Mesenchymal stem cell (in vitro differentiated cells and primary cell): ENCODE measurements at regions not wholly inside any gene's neighbourhood (a gene's known extent, or its start where the extent isn't known, plus 50 kb on each side); places are given as distances from the start of the nearest gene placed in this dataset.

Experiments
- DNase-seq: peaks from one replicate; pipeline ENCODE4 v3.0.0-alpha.2; 2013
- H2AFZ ChIP-seq: one replicate; pipeline ENCODE4 v1.6.1; 2013; ENCODE audit warnings: low read depth, mild to moderate bottlenecking, control low read depth, inconsistent platforms, low read length, moderate library complexity
- H2AK5ac ChIP-seq: 2 replicates; pipeline ENCODE4 v1.6.1; 2013; ENCODE audit warnings: low read length, moderate library complexity, mild to moderate bottlenecking, inconsistent platforms; ENCODE audit not compliant: severe bottlenecking
- H2BK120ac ChIP-seq: one replicate; pipeline ENCODE4 v1.6.1; 2013; ENCODE audit warnings: low read depth, mild to moderate bottlenecking, inconsistent platforms, low read length, moderate library complexity
- H2BK12ac ChIP-seq, 2 experiments: one replicate each; pipeline ENCODE4 v1.6.1; 2013; ENCODE audit warnings: inconsistent platforms in 2 of 2, low read length in 2 of 2, mild to moderate bottlenecking in 2 of 2, moderate library complexity in 2 of 2, control low read depth in 1 of 2
- H2BK15ac ChIP-seq: one replicate; pipeline ENCODE4 v1.6.1; 2013; ENCODE audit warnings: mild to moderate bottlenecking, low read depth, inconsistent platforms; ENCODE audit not compliant: poor library complexity, severe bottlenecking
- H2BK5ac ChIP-seq: 2 replicates; pipeline ENCODE4 v1.6.1; 2013; ENCODE audit warnings: low read depth, mild to moderate bottlenecking, low read length, control low read depth, inconsistent platforms; ENCODE audit not compliant: poor library complexity, severe bottlenecking
- H3K14ac ChIP-seq, 2 experiments: one replicate each; pipeline ENCODE4 v1.6.1; 2013; ENCODE audit warnings: inconsistent platforms in 2 of 2, low read length in 2 of 2, control low read depth in 1 of 2, mild to moderate bottlenecking in 1 of 2, moderate library complexity in 1 of 2
- H3K18ac ChIP-seq, 2 experiments: one replicate each; pipeline ENCODE4 v1.6.1; 2013; ENCODE audit warnings: inconsistent platforms in 2 of 2, low read length in 2 of 2, control low read depth in 1 of 2, low read depth in 1 of 2, mild to moderate bottlenecking in 1 of 2
- H3K23ac ChIP-seq, 2 experiments: one replicate each; pipeline ENCODE4 v1.6.1; 2013; ENCODE audit warnings: inconsistent platforms in 2 of 2, low read length in 2 of 2, mild to moderate bottlenecking in 2 of 2, moderate library complexity in 2 of 2, control low read depth in 1 of 2
- H3K27ac ChIP-seq: 2 replicates; pipeline ENCODE4 v1.5.1; 2013; ENCODE audit warnings: mild to moderate bottlenecking, moderate library complexity, low read length, control low read depth, inconsistent platforms; ENCODE audit not compliant: poor library complexity, severe bottlenecking
- H3K27me3 ChIP-seq, 2 experiments: 2 replicates each; pipeline versions ENCODE4 v1.6.1 to v1.7.0; 2013; ENCODE audit warnings: low read length in 2 of 2, mild to moderate bottlenecking in 2 of 2, moderate library complexity in 2 of 2, control low read depth in 1 of 2, inconsistent platforms in 1 of 2; ENCODE audit not compliant: control insufficient read depth in 1 of 2, insufficient read depth in 1 of 2
- H3K36me3 ChIP-seq, 2 experiments: 2 replicates each; pipeline versions ENCODE4 v1.6.1 to v1.7.0; 2013; ENCODE audit warnings: low read length in 2 of 2, control low read depth in 1 of 2, inconsistent platforms in 1 of 2, low read depth in 1 of 2, mild to moderate bottlenecking in 1 of 2; ENCODE audit not compliant: insufficient read depth in 2 of 2, control insufficient read depth in 1 of 2
- H3K4ac ChIP-seq, 2 experiments: one replicate each; pipeline ENCODE4 v1.6.1; 2013; ENCODE audit warnings: inconsistent platforms in 2 of 2, low read length in 2 of 2, mild to moderate bottlenecking in 2 of 2, moderate library complexity in 2 of 2, control low read depth in 1 of 2, low read depth in 1 of 2
- H3K4me1 ChIP-seq: 2 replicates; pipeline ENCODE4 v1.6.1; 2013; ENCODE audit warnings: low read depth, low read length, control low read depth; ENCODE audit not compliant: control insufficient read depth, insufficient read depth
- H3K4me2 ChIP-seq: 2 replicates; pipeline ENCODE4 v1.6.1; 2013; ENCODE audit warnings: low read length, mild to moderate bottlenecking, inconsistent platforms; ENCODE audit not compliant: poor library complexity, severe bottlenecking
- H3K4me3 ChIP-seq, 2 experiments: 2 replicates each; pipeline versions ENCODE4 v1.5.1 to v1.7.0; 2013; ENCODE audit warnings: low read length in 2 of 2, mild to moderate bottlenecking in 2 of 2, control low read depth in 1 of 2, low read depth in 1 of 2; ENCODE audit not compliant: insufficient read depth in 1 of 2
- H3K79me1 ChIP-seq: replicated peaks from 2 replicates; pipeline ENCODE4 v1.6.1; 2013; ENCODE audit warnings: mild to moderate bottlenecking, control low read depth, low read length, inconsistent platforms; ENCODE audit not compliant: poor library complexity, severe bottlenecking
- H3K9ac ChIP-seq: 2 replicates; pipeline ENCODE4 v1.7.0; 2013; ENCODE audit warnings: mild to moderate bottlenecking, low read length, moderate library complexity
- H3K9me3 ChIP-seq: 2 replicates; pipeline ENCODE4 v1.7.0; 2013; ENCODE audit warnings: mild to moderate bottlenecking, low read length; ENCODE audit not compliant: control insufficient read depth
- H4K8ac ChIP-seq: one replicate; pipeline ENCODE4 v1.6.1; 2013; ENCODE audit warnings: inconsistent platforms, mild to moderate bottlenecking, low read length, moderate library complexity
- H4K91ac ChIP-seq: one replicate; pipeline ENCODE4 v1.6.1; 2013; ENCODE audit warnings: mild to moderate bottlenecking, low read length, inconsistent platforms
- WGBS: methylation state at CpG from one replicate; pipeline ENCODE4 v1.1.7; 2013; ENCODE audit warnings: mixed read lengths; 5-methylcytosine and 5-hydroxymethylcytosine counted together

DNA sequence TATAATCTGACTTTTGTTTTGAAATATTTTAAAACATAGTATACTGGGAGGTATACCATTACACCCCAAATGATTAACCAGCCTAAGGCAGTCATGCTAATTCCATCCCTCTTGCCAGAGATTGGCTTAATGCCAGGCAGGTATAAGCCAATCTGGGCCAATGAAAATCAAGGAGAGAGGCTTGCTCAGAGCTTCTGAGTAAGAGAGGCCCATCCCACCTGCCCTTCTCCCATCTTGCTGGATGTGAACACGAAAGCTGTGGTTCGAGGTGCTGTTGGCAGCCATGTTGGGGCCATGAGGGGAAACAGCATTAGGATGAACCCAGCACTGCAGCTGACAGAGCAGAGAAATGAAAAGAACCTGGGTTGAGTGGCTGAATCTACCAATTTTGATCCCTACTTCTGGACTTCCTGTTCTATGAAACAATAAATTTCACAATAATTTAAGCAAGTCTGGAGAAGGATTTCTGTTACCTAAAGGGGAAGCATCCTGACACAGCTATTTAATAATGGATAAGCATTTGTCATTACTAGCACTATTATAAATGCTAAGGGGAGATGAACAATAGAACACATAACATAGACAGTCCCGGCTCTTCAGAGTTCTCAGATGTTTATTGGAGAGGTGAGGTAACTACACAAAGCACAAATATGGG is 152.3 kb downstream of the CDC5L start:
- Histone ChIP-seq H3K9ac (no peak overlapping the region), H2BK12ac (no peak overlapping the region), H3K4me3 (no peak overlapping the region), H4K8ac (no peak overlapping the region), H3K9me3 (no peaks in the 10 kb centered on the region), H3K14ac (no peak overlapping the region), H3K4me2 (no peak overlapping the region), H2AFZ (no peak overlapping the region), H4K91ac (no peak overlapping the region), H3K27me3 (no peaks in the 10 kb centered on the region), H3K36me3 (no peaks in the 10 kb centered on the region), H3K18ac (no peak overlapping the region), H3K79me1 (no peaks in the 10 kb centered on the region), H2BK120ac (no peak overlapping the region), H2BK5ac (no peak overlapping the region), H3K4me1 (peaks cover 6% of the 10 kb centered on the region), H3K23ac (no peak overlapping the region), H3K27ac (no peak overlapping the region), H2AK5ac (no peak overlapping the region), H2BK15ac (no peak overlapping the region), H3K4ac (no peak overlapping the region)
- 100% methylated on average over 2 of the region's 3 CpGs for WGBS
- no peak for DNase-seq

DNA sequence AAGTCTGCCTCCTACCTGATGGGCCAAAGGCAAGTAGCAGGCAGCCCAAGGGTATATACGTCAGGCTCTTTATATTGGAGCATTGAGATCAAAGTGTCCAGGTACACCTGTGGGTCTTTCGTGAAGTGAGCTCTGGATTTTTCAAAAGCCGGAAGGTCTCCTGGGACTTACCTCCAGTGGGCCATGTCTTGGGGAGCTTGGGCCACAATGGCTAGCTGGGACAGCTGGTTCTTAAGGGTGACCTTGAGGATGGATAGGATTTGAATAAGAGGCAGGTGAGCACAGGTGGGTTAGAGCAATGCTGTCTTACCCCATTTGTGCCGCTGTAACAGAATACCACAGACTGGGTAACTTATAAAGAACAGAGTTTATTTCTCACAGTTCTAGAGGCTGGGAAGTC is 153.4 kb downstream of the CDC5L start:
- H2BK12ac ChIP-seq = no peak overlapping the region
- H3K4me2 ChIP-seq = no peak overlapping the region
- no peak overlapping the region for H3K4ac ChIP-seq
- H3K79me1 ChIP-seq = no peaks in the 10 kb centered on the region
- H3K9me3 ChIP-seq = no peaks in the 10 kb centered on the region
- no peak overlapping the region for H2BK120ac ChIP-seq
- H3K27ac ChIP-seq = no peak overlapping the region
- H2AFZ ChIP-seq = no peak overlapping the region
- no peak overlapping the region for H3K23ac ChIP-seq
- no peak overlapping the region for H2BK15ac ChIP-seq
- no peak overlapping the region for H3K9ac ChIP-seq
- 95% methylated on average over 4 of the region's 4 CpGs for WGBS
- H4K8ac ChIP-seq = no peak overlapping the region
- no peak overlapping the region for H2AK5ac ChIP-seq
- H3K27me3 ChIP-seq = no peaks in the 10 kb centered on the region
- peaks cover 6% of the 10 kb centered on the region for H3K4me1 ChIP-seq
- H3K4me3 ChIP-seq = no peak overlapping the region
- H3K14ac ChIP-seq = no peak overlapping the region
- no peak overlapping the region for H3K18ac ChIP-seq
- H2BK5ac ChIP-seq = no peak overlapping the region
- H3K36me3 ChIP-seq = no peaks in the 10 kb centered on the region
- DNase-seq = no peak
- no peak overlapping the region for H4K91ac ChIP-seq

DNA sequence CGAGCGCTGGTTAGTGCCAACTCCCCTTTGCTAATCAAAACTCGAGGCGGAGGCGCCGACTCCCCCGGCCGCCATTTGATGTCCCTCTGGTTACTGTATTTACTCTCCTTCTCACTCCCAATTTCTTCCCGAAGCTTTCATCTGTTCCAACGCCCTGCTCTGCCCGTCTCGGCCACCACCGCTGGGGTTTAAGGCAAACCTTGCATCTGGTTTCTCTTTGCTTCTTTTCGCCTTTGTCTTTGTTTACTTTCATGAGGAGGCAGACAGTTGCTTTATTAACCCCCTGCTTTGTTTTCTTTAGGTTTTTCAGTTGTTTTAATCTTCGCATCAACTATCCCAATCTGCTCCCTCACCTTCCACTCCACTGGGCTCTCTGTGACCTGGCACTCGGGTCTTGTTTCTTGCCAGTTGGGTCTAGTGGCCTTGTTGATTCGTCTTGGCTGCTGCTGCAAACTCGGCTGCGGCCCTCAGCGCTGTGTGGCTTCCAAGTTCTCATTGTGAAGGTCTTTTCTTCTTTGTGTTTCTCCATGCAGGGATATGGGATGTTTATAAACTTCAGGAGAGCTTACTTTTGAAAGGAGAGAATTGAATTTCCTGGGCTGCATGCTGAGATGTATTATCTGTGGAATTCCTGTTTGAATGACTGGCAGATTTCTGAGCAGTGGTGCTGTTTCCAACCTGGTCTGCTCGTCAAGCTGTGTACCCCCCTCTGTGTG is 155.1 kb downstream of the CDC5L start:
- H2BK120ac ChIP-seq = no peak overlapping the region
- no peak overlapping the region for H3K14ac ChIP-seq
- no peak overlapping the region for H2BK5ac ChIP-seq
- H3K4me3 ChIP-seq = peak overlapping the region in 1 of 2 experiments; percentile 69
- no peaks in the 10 kb centered on the region for H3K36me3 ChIP-seq
- no peak overlapping the region for H2BK12ac ChIP-seq
- no peak overlapping the region for H3K4ac ChIP-seq
- no peaks in the 10 kb centered on the region for H3K9me3 ChIP-seq
- no peak overlapping the region for H3K18ac ChIP-seq
- H3K9ac ChIP-seq = peak overlapping the region; percentile 63
- H3K27ac ChIP-seq = no peak overlapping the region
- H3K27me3 ChIP-seq = no peaks in the 10 kb centered on the region
- no peak overlapping the region for H3K23ac ChIP-seq
- no peak overlapping the region for H4K8ac ChIP-seq
- no peaks in the 10 kb centered on the region for H3K79me1 ChIP-seq
- DNase-seq = no peak
- H3K4me2 ChIP-seq = peak overlapping the region; percentile 11
- no peak overlapping the region for H2AK5ac ChIP-seq
- no peak overlapping the region for H2BK15ac ChIP-seq
- no peak overlapping the region for H4K91ac ChIP-seq
- peaks cover 6% of the 10 kb centered on the region for H3K4me1 ChIP-seq
- WGBS = 64% methylated on average over 20 of the region's 21 CpGs
- no peak overlapping the region for H2AFZ ChIP-seq

DNA sequence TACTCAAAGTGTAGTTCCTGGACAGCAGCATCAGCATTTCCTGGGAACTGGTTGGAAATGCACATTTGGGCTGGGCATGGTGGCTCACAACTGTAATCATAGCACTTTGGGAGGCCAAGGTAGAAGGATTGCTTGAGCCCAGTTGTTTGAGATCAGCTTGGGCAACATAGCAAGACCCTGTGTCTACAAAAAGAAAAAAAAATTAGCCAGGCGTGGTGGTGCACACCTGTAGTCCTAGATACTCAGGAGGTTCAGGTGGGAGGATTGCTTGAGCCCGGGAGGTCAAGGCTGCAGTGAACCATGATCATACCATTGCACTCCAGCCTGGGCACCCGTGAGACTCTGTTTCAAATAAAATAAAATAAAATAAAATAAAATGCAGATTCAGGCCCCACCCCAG is 156.2 kb downstream of the CDC5L start:
- no peak overlapping the region for H3K23ac ChIP-seq
- no peak overlapping the region for H2BK12ac ChIP-seq
- no peak for DNase-seq

More for the DNA sequence above, 156.2 kb downstream of the CDC5L start:
- Histone ChIP-seq H3K79me1 (no peaks in the 10 kb centered on the region), H3K18ac (no peak overlapping the region), H2BK120ac (no peak overlapping the region), H3K4ac (no peak overlapping the region), H3K9me3 (no peaks in the 10 kb centered on the region), H4K8ac (no peak overlapping the region), H3K27ac (no peak overlapping the region), H3K14ac (no peak overlapping the region), H3K4me1 (peaks cover 6% of the 10 kb centered on the region), H2BK15ac (no peak overlapping the region), H3K9ac (no peak overlapping the region), H4K91ac (no peak overlapping the region), H2BK5ac (no peak overlapping the region), H3K36me3 (no peaks in the 10 kb centered on the region), H2AK5ac (no peak overlapping the region), H3K4me2 (no peak overlapping the region), H3K4me3 (no peak overlapping the region), H3K27me3 (peaks cover 2 to 4% of the 10 kb centered on the region in 2 experiments), H2AFZ (no peak overlapping the region)
- 83% methylated on average over 2 of the region's 3 CpGs for WGBS
